ENCODE measurements at regions not wholly inside any gene's neighbourhood (a gene's known extent, or its start where the extent isn't known, plus 50 kb on each side); places are given as distances from the start of the nearest gene placed in this dataset.

DNA sequence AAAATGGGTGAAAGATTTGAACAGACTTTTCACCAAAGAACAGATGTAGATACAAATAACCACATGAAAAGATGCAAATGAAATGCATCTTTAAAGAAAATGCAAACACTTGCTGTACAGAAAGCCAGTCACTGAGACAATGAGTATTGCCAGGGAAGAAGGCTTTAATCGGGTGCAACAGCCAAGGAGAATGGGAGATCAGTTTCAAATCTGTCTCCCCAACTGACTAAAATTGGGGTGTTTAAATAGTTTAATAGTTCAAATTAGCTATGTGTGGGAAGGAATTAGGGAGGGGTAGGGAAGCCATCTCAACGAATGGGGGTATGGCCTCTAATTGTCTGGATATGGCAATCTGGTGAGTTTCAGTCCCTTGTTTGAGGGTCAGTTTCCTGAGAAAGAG is 295.4 kb downstream of the PTTG2 start:
- no peak for DNase-seq (ENCODE audit: extremely low spot score, unreplicated experiment)

DNA sequence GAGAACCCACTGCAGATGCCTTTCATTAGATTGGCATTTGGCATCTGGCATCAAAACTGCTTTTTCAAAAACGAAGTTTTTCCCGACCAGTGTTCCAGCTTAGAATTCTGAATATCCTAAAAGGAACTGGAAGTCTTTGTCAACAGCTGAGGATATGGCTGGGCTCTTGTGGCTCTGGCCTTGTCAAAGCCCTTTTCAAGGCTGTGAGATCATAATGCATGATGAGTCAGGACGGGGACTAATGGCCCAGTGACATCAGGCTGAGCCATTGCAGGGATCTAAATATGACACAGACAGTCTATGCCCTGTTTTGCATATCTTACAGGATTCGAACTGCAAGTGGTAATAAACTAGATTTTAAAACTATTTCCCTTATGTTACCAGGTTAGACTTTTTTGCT is 306.4 kb downstream of the PTTG2 start:
- H3K4me1 Mint-ChIP-seq (ENCODE audit: unreplicated experiment) = no peaks in the 10 kb centered on the region
- no peak for TF ChIP-seq CTCF (conservative IDR thresholded peaks at IDR 0.05)
- no peak overlapping the region for H3K4me3 Mint-ChIP-seq
- H3K9me3 Mint-ChIP-seq = no peaks in the 10 kb centered on the region
- no peak overlapping the region for H3K27ac Mint-ChIP-seq
- no peaks in the 10 kb centered on the region for H3K27me3 Mint-ChIP-seq
- H3K36me3 Mint-ChIP-seq = no peaks in the 10 kb centered on the region
- no peak for DNase-seq (ENCODE audit: extremely low spot score, unreplicated experiment)

More for the DNA sequence above, 295.4 kb downstream of the PTTG2 start:
- Mint-ChIP-seq H3K9me3 (peaks cover 14% of the 10 kb centered on the region), H3K4me1 (ENCODE audit: unreplicated experiment) (no peaks in the 10 kb centered on the region), H3K4me3 (no peak overlapping the region), H3K27ac (no peak overlapping the region), H3K36me3 (peaks cover 5% of the 10 kb centered on the region), H3K27me3 (no peaks in the 10 kb centered on the region)
- TF ChIP-seq CTCF (conservative IDR thresholded peaks at IDR 0.05) = no peak

DNA sequence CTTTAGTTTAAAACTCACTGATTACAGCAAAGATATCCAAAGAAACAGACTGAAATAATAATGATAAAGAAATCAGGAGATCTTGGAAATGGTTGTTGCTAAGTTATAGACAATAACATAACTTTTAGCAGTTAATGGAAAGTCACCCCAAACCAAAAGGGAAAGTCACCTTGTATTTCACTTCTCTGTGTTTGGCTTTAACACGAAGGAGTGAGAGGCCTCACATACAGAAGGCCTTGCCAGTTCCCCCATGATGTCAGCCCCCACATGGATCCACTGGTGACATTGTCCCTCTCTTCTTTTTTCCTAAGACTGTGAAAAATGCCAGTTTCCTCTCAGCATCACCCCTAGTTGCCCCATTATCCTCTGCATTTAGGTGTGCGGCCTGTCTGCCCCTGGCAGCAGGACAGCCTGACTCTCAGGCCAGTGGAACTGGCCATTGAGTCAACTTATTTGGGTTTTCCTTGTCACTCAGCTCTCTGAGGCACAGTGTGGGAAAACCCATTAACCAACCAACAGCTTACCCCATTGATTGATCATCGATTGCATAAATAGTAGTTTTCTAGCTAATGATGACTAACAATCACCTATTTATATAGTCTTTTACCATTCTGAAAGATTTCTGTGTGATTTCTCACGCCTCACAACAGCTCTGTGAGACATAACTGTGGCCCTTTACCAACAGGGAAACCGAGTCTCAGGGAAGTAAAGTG is 308.1 kb downstream of the PTTG2 start:
- no peak for TF ChIP-seq CTCF (conservative IDR thresholded peaks at IDR 0.05)
- Mint-ChIP-seq H3K4me3 (no peak overlapping the region), H3K27me3 (no peaks in the 10 kb centered on the region), H3K9me3 (no peaks in the 10 kb centered on the region), H3K36me3 (no peaks in the 10 kb centered on the region), H3K4me1 (ENCODE audit: unreplicated experiment) (no peaks in the 10 kb centered on the region), H3K27ac (no peak overlapping the region)
- DNase-seq (ENCODE audit: extremely low spot score, unreplicated experiment) = no peak

- no peak overlapping the region for H3K27ac Mint-ChIP-seq
- H3K9me3 Mint-ChIP-seq = no peaks in the 10 kb centered on the region
- no peaks in the 10 kb centered on the region for H3K36me3 Mint-ChIP-seq
- no peak for DNase-seq (ENCODE audit: extremely low spot score, unreplicated experiment)
- H3K4me3 Mint-ChIP-seq = no peak overlapping the region
- no peaks in the 10 kb centered on the region for H3K4me1 Mint-ChIP-seq (ENCODE audit: unreplicated experiment)
- TF ChIP-seq CTCF (conservative IDR thresholded peaks at IDR 0.05) = no peak
- no peaks in the 10 kb centered on the region for H3K27me3 Mint-ChIP-seq
These were observed 308.6 kb downstream of the PTTG2 start for GRCh38 chr4:38268837-38269236.

- DNase-seq (ENCODE audit: extremely low spot score, unreplicated experiment) = no peak
- H3K4me3 Mint-ChIP-seq = no peak overlapping the region
- no peak overlapping the region for H3K27ac Mint-ChIP-seq
- no peaks in the 10 kb centered on the region for H3K36me3 Mint-ChIP-seq
- peaks cover 8% of the 10 kb centered on the region for H3K4me1 Mint-ChIP-seq (ENCODE audit: unreplicated experiment)
- H3K9me3 Mint-ChIP-seq = peaks cover 8% of the 10 kb centered on the region
- no peaks in the 10 kb centered on the region for H3K27me3 Mint-ChIP-seq
- no peak for TF ChIP-seq CTCF (conservative IDR thresholded peaks at IDR 0.05)
These were observed 313.2 kb downstream of the PTTG2 start for GRCh38 chr4:38273407-38273806.

All from type B pancreatic cell (in vitro differentiated cells).